ENCODE measurements at regions not wholly inside any gene's neighbourhood (a gene's known extent, or its start where the extent isn't known, plus 50 kb on each side); places are given as distances from the start of the nearest gene placed in this dataset.

GRCh38 chr2:185142677-185143076 is 544.3 kb downstream of the ZNF804A start:
- DNase-seq (ENCODE audit: low read depth, low spot score) (no peak), FAIRE-seq (no peak)
- H3K9me1 ChIP-seq (replicated peaks; ENCODE audit: control insufficient read depth, extremely low read depth, insufficient read depth, low read length): no peaks in the 10 kb centered on the region
- no peaks in the 10 kb centered on the region for H3K27me3 ChIP-seq (ENCODE audit: control insufficient read depth in 2 of 2, insufficient read depth in 2 of 2, low read length in 2 of 2)
- no peaks in the 10 kb centered on the region for H3K9me3 ChIP-seq (replicated peaks; ENCODE audit: control insufficient read depth, insufficient read depth, low read length)
- H3K9ac ChIP-seq (replicated peaks; ENCODE audit: extremely low read depth, insufficient read depth, low read length): no peak overlapping the region
- intact Hi-C loops (cut with micrococcal nuclease) (no loop called here), dilution Hi-C loops (cut with MboI; ENCODE audit: extremely low pct_ligation_motif_present, low sequenced_read_pairs) (no loop called here)
- no peak overlapping the region for H2AFZ ChIP-seq (ENCODE audit: low read depth, low read length)
- H3K27ac ChIP-seq (ENCODE audit: insufficient read depth, low read depth, low read length): no peak overlapping the region
- no peaks in the 10 kb centered on the region for H4K20me1 ChIP-seq (replicated peaks; ENCODE audit: control insufficient read depth, extremely low read depth, insufficient read depth, low read length)
- H3K4me3 ChIP-seq (replicated peaks in 1 of 3; ENCODE audit: insufficient read depth in 1 of 3, low read depth in 1 of 3, low read length in 3 of 3): no peak overlapping the region
- TF ChIP-seq CTCF (IDR thresholded peaks at IDR 0.05; ENCODE audit: extremely low read depth in 1 of 2, insufficient read depth in 1 of 2, low read depth in 1 of 2, low read length in 2 of 2) (no peak), EZH2 (IDR thresholded peaks at IDR 0.05; ENCODE audit: borderline replicate concordance, low read depth, low read length, severe bottlenecking) (no peak), FOS (IDR thresholded peaks at IDR 0.05; ENCODE audit: borderline replicate concordance, insufficient read depth, low read length) (no peak), MAX (IDR thresholded peaks at IDR 0.05; ENCODE audit: insufficient read depth, insufficient read length) (no peak), GATA2 (IDR thresholded peaks at IDR 0.05; ENCODE audit: insufficient read depth, insufficient read length, low read depth, low read length) (no peak), POLR2AphosphoS5 (IDR thresholded peaks at IDR 0.05; ENCODE audit: insufficient read depth, low read depth, low read length) (no peak), POLR2A (IDR thresholded peaks at IDR 0.05; ENCODE audit: low read depth, low read length) (no peak), MYC (IDR thresholded peaks at IDR 0.05; ENCODE audit: low read depth, low read length) (no peak), JUN (IDR thresholded peaks at IDR 0.05; ENCODE audit: borderline replicate concordance, insufficient read depth, insufficient read length, low read depth) (no peak)
- ChIA-PET POLR2A (no interaction called here), CTCF (interaction anchor here (0.9 kb wide), 1 partner anchor 12 kb away, joined by 3 read pairs; no protein-coding TSS in a partner anchor)
- H3K79me2 ChIP-seq (ENCODE audit: control insufficient read depth, insufficient read depth, low read length): no peaks in the 10 kb centered on the region
- no peaks in the 10 kb centered on the region for H3K4me1 ChIP-seq (ENCODE audit: control insufficient read depth, extremely low read depth, insufficient read depth, low read length)
- no peaks in the 10 kb centered on the region for H3K36me3 ChIP-seq (ENCODE audit: control insufficient read depth in 2 of 2, extremely low read depth in 1 of 2, insufficient read depth in 2 of 2, low read length in 2 of 2)
- no peak overlapping the region for H3K4me2 ChIP-seq (ENCODE audit: insufficient read depth, low read length)
- no TSS peak for BruUV-seq (replicated peaks)

Data from endothelial cell of umbilical vein (primary cell).